Lung (tissue), 11 donors: ENCODE measurements at regions not wholly inside any gene's neighbourhood (a gene's known extent, or its start where the extent isn't known, plus 50 kb on each side); places are given as distances from the start of the nearest gene placed in this dataset.

Experiments used
- ATAC-seq: fragments of 200-7000 bp; cut with Tn5 transposase; one replicate; pipeline ENCODE4 v1.9.1; 2020; ENCODE audit warnings: moderate number of reproducible peaks; ENCODE audit not compliant: insufficient read depth, low FRiP score
- DNase-seq, 3 donors: peaks; one replicate each; pipeline ENCODE4 v3.0.0-alpha.2; 2013 to 2017
- H3K27ac ChIP-seq, 2 donors: one replicate each; pipeline ENCODE4 v1.5.1; 2013; ENCODE audit warnings: mild to moderate bottlenecking in 2 of 2, moderate library complexity in 2 of 2, control low read depth in 1 of 2, inconsistent platforms in 1 of 2, low read depth in 1 of 2, low read length in 1 of 2
- H3K27me3 ChIP-seq, 3 donors: one replicate each; pipeline ENCODE4 v1.5.1; 2013; ENCODE audit warnings: low read length in 2 of 3; ENCODE audit not compliant: control insufficient read depth in 3 of 3, insufficient read depth in 3 of 3
- H3K36me3 ChIP-seq, 4 donors: one replicate each; pipeline ENCODE4 v1.5.1; 2013; ENCODE audit warnings: low read length in 4 of 4, mild to moderate bottlenecking in 1 of 4, moderate library complexity in 1 of 4; ENCODE audit not compliant: control insufficient read depth in 4 of 4, insufficient read depth in 4 of 4
- H3K4me1 ChIP-seq, 5 donors: one replicate each; pipeline ENCODE4 v1.5.1; 2013; ENCODE audit warnings: low read length in 5 of 5, mild to moderate bottlenecking in 2 of 5, moderate library complexity in 1 of 5; ENCODE audit not compliant: control insufficient read depth in 5 of 5, insufficient read depth in 5 of 5
- H3K4me3 ChIP-seq: one replicate; pipeline ENCODE4 v1.5.1; 2013; ENCODE audit warnings: mild to moderate bottlenecking, control low read depth, moderate library complexity
- H3K9ac ChIP-seq, 2 donors: one replicate each; pipeline ENCODE4 v1.5.1; 2013; ENCODE audit warnings: low read length in 2 of 2, control low read depth in 1 of 2; ENCODE audit not compliant: insufficient read depth in 1 of 2
- H3K9me3 ChIP-seq, 4 donors: one replicate each; pipeline ENCODE4 v1.5.1; 2013; ENCODE audit warnings: low read length in 3 of 4, mild to moderate bottlenecking in 1 of 4, moderate library complexity in 1 of 4; ENCODE audit not compliant: control insufficient read depth in 4 of 4, insufficient read depth in 3 of 4
- CTCF ChIP-seq: IDR thresholded peaks from 2 replicates; pipeline ENCODE4 v1.5.1; 2012; ENCODE audit warnings: mild to moderate bottlenecking; ENCODE audit errors: control extremely low read depth, extremely low read depth
- WGBS, 2 donors: extraction: QIAGEN DNeasy Blood & Tissue Kit; methylation state at CpG; one replicate each; pipeline ENCODE4 v1.1.7; 2013; 5-methylcytosine and 5-hydroxymethylcytosine counted together
- donor health status: control.
- donor health status: control.
- donor health status: Bipolar disorder and iron deficiency.
- donor health status: healthy.
- donor health status: DM: yes; HTN: yes; CAD: no.

DNA sequence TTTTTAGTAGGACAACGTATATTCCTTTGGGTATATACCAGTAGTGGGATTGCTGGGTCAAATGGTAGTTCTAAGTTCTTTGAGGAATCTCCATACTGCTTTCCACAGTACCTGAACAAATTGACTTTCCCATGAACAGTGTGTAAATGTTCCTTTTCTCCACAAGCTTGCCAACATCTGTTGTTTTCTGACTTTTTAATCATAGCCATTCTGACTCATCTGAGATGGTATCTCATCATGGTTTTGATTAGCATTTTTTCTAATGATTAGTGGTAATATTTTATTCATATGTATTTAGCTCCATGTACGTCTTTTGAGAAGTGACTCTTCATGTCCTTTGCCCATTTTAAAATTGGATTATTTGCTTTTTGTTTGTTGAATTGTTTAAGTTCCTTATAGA lies 58.4 kb upstream of the CERS6 start:
- Histone ChIP-seq H3K36me3 (no peaks in the 10 kb centered on the region), H3K9me3 (no peaks in the 10 kb centered on the region), H3K4me1 (peaks cover 0 to 5% (median 0%) of the 10 kb centered on the region in 5 donors), H3K4me3 (no peak overlapping the region), H3K27me3 (no peaks in the 10 kb centered on the region), H3K27ac (no peak overlapping the region), H3K9ac (no peak overlapping the region)
- WGBS, 2 donors, result 91 to 93% methylated on average over 2 of the region's 2 CpGs
- no peak for ATAC-seq
- no peak for DNase-seq
- no peak for TF ChIP-seq CTCF

- no peaks in the 10 kb centered on the region for H3K36me3 ChIP-seq
- DNase-seq (no peak), ATAC-seq (no peak)
- no peaks in the 10 kb centered on the region for H3K27me3 ChIP-seq
- WGBS, 2 donors, result 79 to 88% methylated on average over 4 of the region's 4 CpGs
- H3K9ac ChIP-seq, result no peak overlapping the region
- H3K9me3 ChIP-seq, result no peaks in the 10 kb centered on the region
- peaks cover 0 to under 1% (median 0%) of the 10 kb centered on the region in 5 donors for H3K4me1 ChIP-seq
- H3K27ac ChIP-seq, result no peak overlapping the region
- no peak overlapping the region for H3K4me3 ChIP-seq
- no peak for TF ChIP-seq CTCF
These were observed 55.0 kb upstream of the CERS6 start for GRCh38 chr2:168401048-168401556.

DNA sequence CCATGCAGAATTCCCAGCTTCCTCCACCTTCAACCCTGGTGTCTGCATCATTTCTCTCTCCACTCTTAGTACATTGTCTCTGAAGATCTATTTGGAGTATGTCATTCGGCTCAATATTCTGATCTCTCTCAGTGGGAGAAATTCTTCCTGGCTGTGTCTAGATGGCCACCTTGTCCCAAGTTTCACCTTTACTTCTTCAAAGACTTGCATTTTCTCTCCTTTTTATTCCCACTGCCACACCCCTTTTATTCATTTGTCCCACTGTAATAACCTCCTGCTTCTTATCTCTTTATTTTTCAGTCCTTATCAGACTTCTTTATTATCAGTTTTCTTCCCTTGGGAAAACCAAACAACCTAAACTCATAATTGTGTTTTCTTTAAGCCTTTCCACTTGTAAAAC lies 54.3 kb upstream of the CERS6 start:
- WGBS, 2 donors, result 84 to 90% methylated on average over 1 of the region's 1 CpG
- no peaks in the 10 kb centered on the region for H3K4me1 ChIP-seq

More for the DNA sequence above, 54.3 kb upstream of the CERS6 start:
- H3K36me3 ChIP-seq, result no peaks in the 10 kb centered on the region
- no peak for DNase-seq
- H3K27me3 ChIP-seq, result no peaks in the 10 kb centered on the region
- no peak overlapping the region for H3K27ac ChIP-seq
- no peak overlapping the region for H3K4me3 ChIP-seq
- no peak overlapping the region for H3K9ac ChIP-seq
- TF ChIP-seq CTCF, result no peak
- no peak for ATAC-seq
- no peaks in the 10 kb centered on the region for H3K9me3 ChIP-seq
